ENCODE measurements at regions not wholly inside any gene's neighbourhood (a gene's known extent, or its start where the extent isn't known, plus 50 kb on each side); places are given as distances from the start of the nearest gene placed in this dataset.

- no peak for DNase-seq (ENCODE audit: low read depth, low spot score)
- H3K27ac Mint-ChIP-seq (ENCODE audit: unreplicated experiment), result no peak overlapping the region
- peaks cover 10% of the 10 kb centered on the region for H3K4me1 Mint-ChIP-seq
- H3K4me3 Mint-ChIP-seq, result no peak overlapping the region
- H3K9me3 Mint-ChIP-seq, result no peaks in the 10 kb centered on the region
- no peak for TF ChIP-seq CTCF (conservative IDR thresholded peaks at IDR 0.05)
- H3K36me3 Mint-ChIP-seq (ENCODE audit: low read depth), result no peaks in the 10 kb centered on the region
- peaks cover 7% of the 10 kb centered on the region for H3K27me3 Mint-ChIP-seq (ENCODE audit: low read depth)
These were observed 234.5 kb downstream of the GLRX3 start for GRCh38 chr10:130370721-130371120.

GRCh38 chr10:130371156-130371555 is 235.0 kb downstream of the GLRX3 start:
- DNase-seq (ENCODE audit: low read depth, low spot score), result no peak
- TF ChIP-seq CTCF (conservative IDR thresholded peaks at IDR 0.05), result no peak
- Mint-ChIP-seq H3K27ac (ENCODE audit: unreplicated experiment) (no peak overlapping the region), H3K4me3 (no peak overlapping the region), H3K9me3 (no peaks in the 10 kb centered on the region), H3K4me1 (peaks cover 10% of the 10 kb centered on the region), H3K36me3 (ENCODE audit: low read depth) (no peaks in the 10 kb centered on the region), H3K27me3 (ENCODE audit: low read depth) (peaks cover 7% of the 10 kb centered on the region)

GRCh38 chr10:130371666-130372065 is 235.5 kb downstream of the GLRX3 start:
- DNase-seq (ENCODE audit: low read depth, low spot score), result no peak
- no peak for TF ChIP-seq CTCF (conservative IDR thresholded peaks at IDR 0.05)
- H3K36me3 Mint-ChIP-seq (ENCODE audit: low read depth), result no peaks in the 10 kb centered on the region
- no peak overlapping the region for H3K27ac Mint-ChIP-seq (ENCODE audit: unreplicated experiment)
- no peak overlapping the region for H3K4me3 Mint-ChIP-seq
- H3K27me3 Mint-ChIP-seq (ENCODE audit: low read depth), result peaks cover 7% of the 10 kb centered on the region
- no peaks in the 10 kb centered on the region for H3K9me3 Mint-ChIP-seq
- H3K4me1 Mint-ChIP-seq, result peaks cover 10% of the 10 kb centered on the region

GRCh38 chr10:130372222-130372621 is 236.0 kb downstream of the GLRX3 start:
- Mint-ChIP-seq H3K9me3 (no peaks in the 10 kb centered on the region), H3K4me3 (no peak overlapping the region), H3K36me3 (ENCODE audit: low read depth) (no peaks in the 10 kb centered on the region), H3K4me1 (peaks cover 10% of the 10 kb centered on the region), H3K27ac (ENCODE audit: unreplicated experiment) (no peak overlapping the region), H3K27me3 (ENCODE audit: low read depth) (peaks cover 7% of the 10 kb centered on the region)
- no peak for TF ChIP-seq CTCF (conservative IDR thresholded peaks at IDR 0.05)
- no peak for DNase-seq (ENCODE audit: low read depth, low spot score)

GRCh38 chr10:130372866-130373265 is 236.7 kb downstream of the GLRX3 start:
- DNase-seq (ENCODE audit: low read depth, low spot score), result no peak
- no peak for TF ChIP-seq CTCF (conservative IDR thresholded peaks at IDR 0.05)
- Mint-ChIP-seq H3K36me3 (ENCODE audit: low read depth) (no peaks in the 10 kb centered on the region), H3K4me1 (peaks cover 10% of the 10 kb centered on the region), H3K27me3 (ENCODE audit: low read depth) (peaks cover 7% of the 10 kb centered on the region), H3K4me3 (no peak overlapping the region), H3K9me3 (no peaks in the 10 kb centered on the region), H3K27ac (ENCODE audit: unreplicated experiment) (no peak overlapping the region)

All from neural crest cell (in vitro differentiated cells).